ENCODE measurements at regions not wholly inside any gene's neighbourhood (a gene's known extent, or its start where the extent isn't known, plus 50 kb on each side); places are given as distances from the start of the nearest gene placed in this dataset.
"Not testable (repeated sequence)": the region's sequence is repeated elsewhere in the genome, so short reads cannot be mapped to it uniquely, and the experiment has no call there.

- TF ChIP-seq CTCF, POLR2AphosphoS5 (IDR thresholded peaks at IDR 0.05): not testable (repeated sequence)
Measured at GRCh38 chr16:15205939-15206338, 111.9 kb upstream of the RRN3 start.

Measured in breast epithelium (tissue), 3 donors.